Breast epithelium (tissue), 3 donors: ENCODE measurements at regions not wholly inside any gene's neighbourhood (a gene's known extent, or its start where the extent isn't known, plus 50 kb on each side); places are given as distances from the start of the nearest gene placed in this dataset.

Experiments
- POLR2A ChIP-seq: fragments of 450-650 bp; IDR thresholded peaks from one replicate; pipeline ENCODE4 v1.6.1; 2016; ENCODE audit warnings: antibody characterized with exemption, mild to moderate bottlenecking, moderate library complexity
- POLR2AphosphoS5 ChIP-seq, 3 donors: sonication (generic); formaldehyde crosslinking; IDR thresholded peaks; one replicate each; pipeline ENCODE4 v1.6.1; 2017; ENCODE audit warnings: antibody characterized with exemption in 3 of 3
- TF ChIP-seq, protein P1 (sequence below), 3 donors: fragments of 450-650 bp; IDR thresholded peaks; one replicate each; pipeline ENCODE4 v1.5.1; 2016 to 2017; ENCODE audit warnings: antibody characterized with exemption in 3 of 3, mild to moderate bottlenecking in 3 of 3, moderate library complexity in 3 of 3

GRCh38 chr19:5211217-5211822 is 129.3 kb downstream of the PTPRS start:
- TF ChIP-seq, protein P1, sequence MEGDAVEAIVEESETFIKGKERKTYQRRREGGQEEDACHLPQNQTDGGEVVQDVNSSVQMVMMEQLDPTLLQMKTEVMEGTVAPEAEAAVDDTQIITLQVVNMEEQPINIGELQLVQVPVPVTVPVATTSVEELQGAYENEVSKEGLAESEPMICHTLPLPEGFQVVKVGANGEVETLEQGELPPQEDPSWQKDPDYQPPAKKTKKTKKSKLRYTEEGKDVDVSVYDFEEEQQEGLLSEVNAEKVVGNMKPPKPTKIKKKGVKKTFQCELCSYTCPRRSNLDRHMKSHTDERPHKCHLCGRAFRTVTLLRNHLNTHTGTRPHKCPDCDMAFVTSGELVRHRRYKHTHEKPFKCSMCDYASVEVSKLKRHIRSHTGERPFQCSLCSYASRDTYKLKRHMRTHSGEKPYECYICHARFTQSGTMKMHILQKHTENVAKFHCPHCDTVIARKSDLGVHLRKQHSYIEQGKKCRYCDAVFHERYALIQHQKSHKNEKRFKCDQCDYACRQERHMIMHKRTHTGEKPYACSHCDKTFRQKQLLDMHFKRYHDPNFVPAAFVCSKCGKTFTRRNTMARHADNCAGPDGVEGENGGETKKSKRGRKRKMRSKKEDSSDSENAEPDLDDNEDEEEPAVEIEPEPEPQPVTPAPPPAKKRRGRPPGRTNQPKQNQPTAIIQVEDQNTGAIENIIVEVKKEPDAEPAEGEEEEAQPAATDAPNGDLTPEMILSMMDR (IDR thresholded peaks at IDR 0.05) = no peak
- TF ChIP-seq POLR2A = no peak
- no peak for TF ChIP-seq POLR2AphosphoS5 (IDR thresholded peaks at IDR 0.05)
